ENCODE measurements at regions not wholly inside any gene's neighbourhood (a gene's known extent, or its start where the extent isn't known, plus 50 kb on each side); places are given as distances from the start of the nearest gene placed in this dataset.

DNA sequence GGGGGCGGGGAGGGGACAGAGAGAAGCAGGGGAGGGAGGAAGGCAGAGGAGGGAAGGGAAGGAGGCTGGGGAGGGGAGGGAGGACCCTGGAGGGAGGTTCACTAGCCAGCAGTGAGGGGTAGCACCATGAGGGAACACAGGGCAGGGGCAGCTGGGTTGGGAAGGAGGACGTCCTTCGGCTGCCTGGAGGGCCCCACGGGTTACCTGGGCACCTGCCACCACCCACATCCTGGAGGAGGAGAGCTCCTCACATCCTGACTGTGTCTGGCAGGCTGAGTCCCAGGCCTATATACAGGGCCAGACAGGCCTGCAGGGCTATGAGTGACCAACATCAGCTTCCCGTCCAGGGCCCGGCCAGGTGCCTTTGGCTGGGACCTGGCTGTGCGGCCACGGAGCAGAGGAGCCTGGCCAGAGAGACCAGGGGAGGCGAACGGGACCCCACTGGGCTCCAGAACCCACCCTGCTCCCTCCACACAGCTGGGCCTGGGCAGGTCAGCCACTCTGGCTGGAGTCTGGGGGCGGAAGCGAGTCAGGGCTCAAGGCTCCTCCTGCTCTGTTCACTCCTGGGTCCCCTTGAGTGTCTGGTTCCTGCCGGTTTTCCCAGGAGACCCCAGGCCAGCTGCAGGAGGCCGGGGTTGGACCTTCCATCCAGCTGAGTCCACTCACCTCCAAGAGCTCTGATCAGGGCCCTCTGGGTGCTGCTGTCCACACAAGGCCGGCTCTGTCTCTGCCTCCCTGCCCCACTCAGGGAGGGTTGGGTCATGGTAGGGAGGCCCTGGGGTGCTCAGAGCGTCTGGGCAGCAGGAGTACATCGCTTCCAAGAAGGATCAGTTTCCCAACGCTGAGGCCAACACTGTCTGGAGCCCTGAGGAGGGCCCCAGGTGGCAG, 677.7 kb downstream of the BRD1 start:
- Histone ChIP-seq H3K9me3 (ENCODE audit: insufficient read depth, low read depth, low read length) (peaks cover 6% of the 10 kb centered on the region; the same call in 1 of the 2 replicates), H3K27ac (ENCODE audit: low read length) (no peak overlapping the region), H3K9ac (ENCODE audit: low read depth, low read length) (no peak overlapping the region), H3K4me1 (ENCODE audit: insufficient read depth, low read length) (peaks cover 3% of the 10 kb centered on the region; the same call in 1 of the 2 replicates), H3K4me3 (ENCODE audit: low read length) (no peak overlapping the region), H3K36me3 (ENCODE audit: insufficient read depth, low read depth, low read length) (no peaks in the 10 kb centered on the region), H3K27me3 (ENCODE audit: insufficient read depth, low read length) (no peaks in the 10 kb centered on the region)

DNA sequence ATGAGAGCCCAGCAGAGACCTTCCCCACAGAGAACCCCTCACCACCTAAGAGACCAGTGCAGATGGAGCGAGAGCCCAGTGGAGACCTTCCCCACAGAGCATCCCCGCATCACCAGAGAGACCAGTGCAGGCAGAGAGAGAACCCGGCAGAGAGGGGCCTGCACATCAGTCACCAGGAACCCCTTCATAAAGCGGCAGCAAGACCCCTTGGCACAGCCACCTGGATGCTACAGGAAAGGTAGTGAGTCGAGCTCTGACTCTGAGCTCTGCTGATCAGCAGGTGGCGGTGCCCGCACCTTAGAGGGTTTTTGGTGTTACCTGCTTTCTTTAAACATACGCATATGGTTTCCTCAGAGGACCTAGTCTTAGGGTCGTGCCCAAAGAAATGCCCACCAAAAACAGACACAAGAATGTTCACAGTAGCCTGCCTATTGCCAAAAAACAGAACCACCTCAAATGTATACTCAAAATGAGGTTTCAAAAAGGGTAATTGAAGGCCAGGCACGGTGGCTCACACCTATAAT, 678.7 kb downstream of the BRD1 start:
- Histone ChIP-seq H3K4me3 (ENCODE audit: low read length) (no peak overlapping the region), H3K9ac (ENCODE audit: low read depth, low read length) (no peak overlapping the region), H3K27me3 (ENCODE audit: insufficient read depth, low read length) (no peaks in the 10 kb centered on the region), H3K27ac (ENCODE audit: low read length) (no peak overlapping the region), H3K36me3 (ENCODE audit: insufficient read depth, low read depth, low read length) (no peaks in the 10 kb centered on the region), H3K4me1 (ENCODE audit: insufficient read depth, low read length) (peaks cover 3% of the 10 kb centered on the region; the same call in 1 of the 2 replicates), H3K9me3 (ENCODE audit: insufficient read depth, low read depth, low read length) (peaks cover 6% of the 10 kb centered on the region; the same call in 1 of the 2 replicates)

DNA sequence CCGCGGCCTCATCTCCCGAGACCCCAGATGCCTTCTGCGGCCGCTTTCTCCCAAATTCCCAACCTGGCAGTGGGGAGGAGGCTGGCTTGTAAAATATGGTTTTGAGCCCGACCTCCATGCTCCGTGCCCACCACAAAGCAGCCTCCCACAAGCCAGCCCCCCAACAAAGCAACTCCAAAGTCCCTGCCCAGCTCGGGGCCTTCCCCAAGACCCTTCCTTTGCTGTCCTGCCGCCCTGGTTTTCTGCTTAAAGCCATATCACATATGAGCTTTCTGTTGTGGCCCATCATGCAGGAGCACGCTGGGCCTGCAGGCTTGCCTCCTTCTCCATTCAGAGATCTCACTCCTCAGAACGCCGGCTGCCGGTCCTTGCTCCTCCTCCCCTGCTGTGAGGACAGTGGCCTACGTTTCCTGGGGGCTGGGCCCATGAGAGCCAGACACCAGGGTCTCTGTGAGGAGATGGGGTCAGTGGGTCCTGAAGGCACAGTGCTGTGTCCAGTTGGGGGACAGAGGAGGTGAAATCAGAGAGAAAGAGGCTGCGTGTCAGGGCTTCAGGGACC, 680.0 kb downstream of the BRD1 start:
- peaks cover 6% of the 10 kb centered on the region; the same call in 1 of the 2 replicates for H3K9me3 ChIP-seq (ENCODE audit: insufficient read depth, low read depth, low read length)
- H3K9ac ChIP-seq (ENCODE audit: low read depth, low read length), result no peak overlapping the region
- H3K4me1 ChIP-seq (ENCODE audit: insufficient read depth, low read length), result peaks cover 3% of the 10 kb centered on the region; the same call in 1 of the 2 replicates
- no peak overlapping the region for H3K27ac ChIP-seq (ENCODE audit: low read length)
- H3K27me3 ChIP-seq (ENCODE audit: insufficient read depth, low read length), result no peaks in the 10 kb centered on the region
- H3K36me3 ChIP-seq (ENCODE audit: insufficient read depth, low read depth, low read length), result no peaks in the 10 kb centered on the region
- H3K4me3 ChIP-seq (ENCODE audit: low read length), result no peak overlapping the region

DNA sequence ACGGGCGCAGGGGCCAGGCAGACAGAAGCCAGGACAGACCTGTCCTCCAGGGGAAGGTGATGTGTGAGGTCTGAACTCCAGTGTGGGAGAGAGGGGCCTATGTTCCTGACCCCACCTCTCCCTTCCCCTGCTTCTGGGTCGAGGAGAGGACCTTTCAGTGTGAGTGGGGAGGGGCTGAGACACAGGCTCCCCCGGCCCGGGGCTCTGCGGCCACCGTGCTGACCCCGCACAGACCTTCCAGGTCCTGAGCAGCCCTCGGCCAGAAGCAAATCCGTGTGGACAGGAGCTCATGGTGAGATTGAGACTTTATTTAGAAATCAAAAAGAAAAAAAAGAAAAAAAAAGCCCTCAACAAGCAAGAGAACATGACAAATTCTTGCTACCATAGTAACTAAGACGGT, 680.5 kb downstream of the BRD1 start:
- Histone ChIP-seq H3K36me3 (ENCODE audit: insufficient read depth, low read depth, low read length) (no peaks in the 10 kb centered on the region), H3K27ac (ENCODE audit: low read length) (no peak overlapping the region), H3K9ac (ENCODE audit: low read depth, low read length) (no peak overlapping the region), H3K4me3 (ENCODE audit: low read length) (no peak overlapping the region), H3K4me1 (ENCODE audit: insufficient read depth, low read length) (peaks cover 3% of the 10 kb centered on the region; the same call in 1 of the 2 replicates), H3K27me3 (ENCODE audit: insufficient read depth, low read length) (no peaks in the 10 kb centered on the region), H3K9me3 (ENCODE audit: insufficient read depth, low read depth, low read length) (peaks cover 6% of the 10 kb centered on the region; the same call in 1 of the 2 replicates)

DNA sequence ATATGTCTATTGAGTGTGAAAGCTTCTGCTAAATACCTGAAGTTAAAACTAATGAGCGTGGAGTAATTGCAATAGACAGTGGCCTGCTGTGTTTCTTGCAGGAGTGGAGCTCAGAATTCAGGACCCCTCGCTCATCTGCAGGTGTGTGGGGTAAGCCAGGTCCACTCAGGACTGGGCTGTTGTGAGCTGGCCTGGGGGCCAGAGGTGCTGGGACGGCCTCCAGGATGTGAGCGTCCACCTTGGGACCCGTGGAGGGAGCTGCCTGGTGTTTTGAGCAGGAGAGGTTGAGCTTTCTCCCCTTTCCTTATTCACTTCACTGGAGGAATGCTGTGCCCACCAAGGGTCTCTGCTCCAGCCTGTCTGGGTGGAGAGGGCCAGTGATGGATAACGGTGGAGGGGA, 681.2 kb downstream of the BRD1 start:
- no peak overlapping the region for H3K9ac ChIP-seq (ENCODE audit: low read depth, low read length)
- no peak overlapping the region for H3K4me3 ChIP-seq (ENCODE audit: low read length)
- no peaks in the 10 kb centered on the region for H3K36me3 ChIP-seq (ENCODE audit: insufficient read depth, low read depth, low read length)
- no peak overlapping the region for H3K27ac ChIP-seq (ENCODE audit: low read length)
- H3K9me3 ChIP-seq (ENCODE audit: insufficient read depth, low read depth, low read length), result peaks cover 6% of the 10 kb centered on the region; the same call in 1 of the 2 replicates
- no peaks in the 10 kb centered on the region for H3K4me1 ChIP-seq (ENCODE audit: insufficient read depth, low read length)
- no peaks in the 10 kb centered on the region for H3K27me3 ChIP-seq (ENCODE audit: insufficient read depth, low read length)

DNA sequence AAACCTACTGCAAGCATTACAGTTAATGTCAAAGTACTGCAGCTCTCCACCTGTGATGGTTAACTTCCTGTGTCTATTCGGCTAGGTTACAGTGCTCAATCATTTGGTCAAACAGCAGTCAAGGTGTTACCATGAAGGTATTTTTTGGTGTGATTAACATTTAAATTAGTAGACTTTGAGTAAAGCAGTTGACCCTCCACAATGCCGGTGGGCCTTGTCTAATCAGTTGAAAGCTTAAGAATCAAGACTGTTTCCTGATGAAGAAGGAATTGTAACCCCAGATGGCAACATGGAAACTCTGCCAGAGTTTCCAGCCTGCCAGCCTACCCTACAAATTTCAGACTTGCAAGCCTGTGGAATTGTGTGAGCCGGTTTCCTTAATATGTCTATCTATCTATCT, 683.9 kb downstream of the BRD1 start:
- no peak overlapping the region for H3K9ac ChIP-seq (ENCODE audit: low read depth, low read length)
- H3K9me3 ChIP-seq (ENCODE audit: insufficient read depth, low read depth, low read length), result peaks cover 6% of the 10 kb centered on the region; the same call in 1 of the 2 replicates
- H3K27ac ChIP-seq (ENCODE audit: low read length), result no peak overlapping the region
- H3K4me3 ChIP-seq (ENCODE audit: low read length), result no peak overlapping the region
- no peaks in the 10 kb centered on the region for H3K4me1 ChIP-seq (ENCODE audit: insufficient read depth, low read length)
- no peaks in the 10 kb centered on the region for H3K27me3 ChIP-seq (ENCODE audit: insufficient read depth, low read length)
- no peaks in the 10 kb centered on the region for H3K36me3 ChIP-seq (ENCODE audit: insufficient read depth, low read depth, low read length)

DNA sequence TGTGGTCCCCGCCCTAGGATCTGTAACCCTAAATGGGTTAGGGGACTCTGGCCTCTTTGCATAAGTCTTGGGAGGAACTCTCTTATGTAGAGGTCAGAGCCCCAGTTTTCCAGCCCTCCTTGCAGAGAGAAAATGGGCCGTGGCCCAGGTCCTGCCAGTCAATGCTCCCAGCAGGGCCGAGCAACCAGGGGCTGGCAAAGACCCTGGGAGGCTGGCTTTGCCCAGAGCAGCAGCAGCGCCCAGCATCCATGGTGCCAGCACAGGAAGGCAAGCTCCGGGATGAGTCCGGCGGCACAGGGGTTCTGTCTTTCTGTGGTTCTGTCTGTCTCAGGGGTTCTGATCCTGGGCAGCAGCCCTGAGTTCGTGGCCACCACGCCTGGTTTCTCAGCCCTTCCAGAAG, 684.8 kb downstream of the BRD1 start:
- no peak overlapping the region for H3K4me3 ChIP-seq (ENCODE audit: low read length)
- no peaks in the 10 kb centered on the region for H3K36me3 ChIP-seq (ENCODE audit: insufficient read depth, low read depth, low read length)
- H3K27ac ChIP-seq (ENCODE audit: low read length), result no peak overlapping the region
- H3K27me3 ChIP-seq (ENCODE audit: insufficient read depth, low read length), result no peaks in the 10 kb centered on the region
- no peak overlapping the region for H3K9ac ChIP-seq (ENCODE audit: low read depth, low read length)
- no peaks in the 10 kb centered on the region for H3K4me1 ChIP-seq (ENCODE audit: insufficient read depth, low read length)
- peaks cover 6% of the 10 kb centered on the region; the same call in 1 of the 2 replicates for H3K9me3 ChIP-seq (ENCODE audit: insufficient read depth, low read depth, low read length)

DNA sequence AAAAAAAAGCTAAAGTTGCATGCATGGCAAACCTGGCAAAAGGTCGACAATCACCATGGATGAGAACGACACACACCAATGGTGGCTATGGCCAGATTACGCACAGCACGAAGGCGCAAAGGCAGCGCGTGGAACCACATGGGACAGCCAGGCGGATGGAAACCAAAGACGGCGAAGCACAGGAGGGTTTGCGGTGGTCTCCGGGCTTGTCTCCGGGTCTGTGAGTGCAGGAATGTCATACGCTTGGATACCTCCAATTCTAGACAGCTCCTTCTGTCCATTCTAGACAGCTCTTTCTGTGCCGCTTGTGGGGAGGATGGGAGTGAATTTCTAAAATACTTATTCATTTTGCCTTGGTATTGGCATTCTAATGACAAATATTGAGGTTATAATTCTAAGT, 685.4 kb downstream of the BRD1 start:
- Histone ChIP-seq H3K9me3 (ENCODE audit: insufficient read depth, low read depth, low read length) (peaks cover 6% of the 10 kb centered on the region; the same call in 1 of the 2 replicates), H3K4me3 (ENCODE audit: low read length) (no peak overlapping the region), H3K4me1 (ENCODE audit: insufficient read depth, low read length) (no peaks in the 10 kb centered on the region), H3K9ac (ENCODE audit: low read depth, low read length) (no peak overlapping the region), H3K36me3 (ENCODE audit: insufficient read depth, low read depth, low read length) (no peaks in the 10 kb centered on the region), H3K27ac (ENCODE audit: low read length) (no peak overlapping the region), H3K27me3 (ENCODE audit: insufficient read depth, low read length) (no peaks in the 10 kb centered on the region)

DNA sequence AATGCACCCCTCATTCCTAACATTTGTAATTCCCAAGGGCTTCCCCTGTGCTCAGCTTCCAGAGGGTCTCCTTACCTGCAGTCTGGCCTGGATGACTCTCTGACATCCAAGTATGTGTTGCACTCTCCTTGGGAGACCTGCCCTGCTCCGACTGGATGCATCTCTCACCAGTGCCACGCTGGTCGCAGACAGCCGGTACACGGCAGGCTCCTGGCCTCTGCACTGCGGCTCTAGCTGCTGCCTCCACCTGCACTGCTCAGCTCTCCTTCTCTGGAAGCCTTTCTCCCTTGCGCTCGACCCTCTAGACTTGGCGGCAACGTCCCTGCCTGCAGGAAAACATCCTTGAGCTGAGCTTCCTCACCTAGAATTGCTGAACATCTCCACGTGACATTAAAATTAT, 685.9 kb downstream of the BRD1 start:
- Histone ChIP-seq H3K4me3 (ENCODE audit: low read length) (no peak overlapping the region), H3K27ac (ENCODE audit: low read length) (no peak overlapping the region), H3K27me3 (ENCODE audit: insufficient read depth, low read length) (no peaks in the 10 kb centered on the region), H3K4me1 (ENCODE audit: insufficient read depth, low read length) (no peaks in the 10 kb centered on the region), H3K9me3 (ENCODE audit: insufficient read depth, low read depth, low read length) (peaks cover 6% of the 10 kb centered on the region; the same call in 1 of the 2 replicates), H3K9ac (ENCODE audit: low read depth, low read length) (no peak overlapping the region), H3K36me3 (ENCODE audit: insufficient read depth, low read depth, low read length) (no peaks in the 10 kb centered on the region)

DNA sequence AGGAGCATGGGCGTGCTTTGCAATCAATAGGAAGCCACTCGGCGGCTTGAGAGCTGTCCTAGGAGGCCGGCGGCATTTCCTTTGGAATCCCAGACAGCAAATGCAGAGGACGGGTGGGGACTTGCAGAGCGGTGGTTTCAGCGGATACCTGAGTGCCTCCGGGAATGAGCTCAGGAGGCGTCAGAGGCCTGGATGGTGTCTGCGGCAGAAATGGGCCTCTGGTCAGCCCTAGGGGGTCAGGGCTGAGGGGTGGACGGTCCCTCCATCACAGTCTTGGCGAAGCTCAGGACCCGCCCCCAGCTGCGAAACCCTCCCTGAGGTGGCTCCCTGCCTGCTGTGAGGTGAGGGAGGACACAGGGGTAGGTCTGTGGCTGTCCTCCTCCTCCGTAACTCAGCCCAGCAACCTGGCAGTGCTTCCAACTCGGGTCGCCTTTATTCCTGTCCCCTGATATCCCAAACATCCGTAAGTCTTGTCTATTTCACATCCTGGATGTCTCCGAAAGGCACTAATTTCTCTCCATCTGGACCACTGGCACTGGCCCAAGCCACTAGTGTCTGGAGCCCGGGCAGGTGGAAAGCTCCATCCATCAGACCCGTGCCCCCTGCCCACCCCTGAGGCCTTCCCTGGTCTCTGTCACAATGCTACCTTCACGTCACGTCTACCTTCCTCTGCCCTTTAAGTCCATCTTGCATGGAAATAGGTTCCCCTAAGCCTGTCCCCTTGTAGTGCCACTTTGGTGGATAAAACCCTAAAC, 686.6 kb downstream of the BRD1 start:
- no peak overlapping the region for H3K27ac ChIP-seq (ENCODE audit: low read length)
- H3K9ac ChIP-seq (ENCODE audit: low read depth, low read length), result no peak overlapping the region
- no peaks in the 10 kb centered on the region for H3K27me3 ChIP-seq (ENCODE audit: insufficient read depth, low read length)
- no peak overlapping the region for H3K4me3 ChIP-seq (ENCODE audit: low read length)
- H3K9me3 ChIP-seq (ENCODE audit: insufficient read depth, low read depth, low read length), result peaks cover 6% of the 10 kb centered on the region; the same call in 1 of the 2 replicates
- H3K4me1 ChIP-seq (ENCODE audit: insufficient read depth, low read length), result no peaks in the 10 kb centered on the region
- H3K36me3 ChIP-seq (ENCODE audit: insufficient read depth, low read depth, low read length), result no peaks in the 10 kb centered on the region

DNA sequence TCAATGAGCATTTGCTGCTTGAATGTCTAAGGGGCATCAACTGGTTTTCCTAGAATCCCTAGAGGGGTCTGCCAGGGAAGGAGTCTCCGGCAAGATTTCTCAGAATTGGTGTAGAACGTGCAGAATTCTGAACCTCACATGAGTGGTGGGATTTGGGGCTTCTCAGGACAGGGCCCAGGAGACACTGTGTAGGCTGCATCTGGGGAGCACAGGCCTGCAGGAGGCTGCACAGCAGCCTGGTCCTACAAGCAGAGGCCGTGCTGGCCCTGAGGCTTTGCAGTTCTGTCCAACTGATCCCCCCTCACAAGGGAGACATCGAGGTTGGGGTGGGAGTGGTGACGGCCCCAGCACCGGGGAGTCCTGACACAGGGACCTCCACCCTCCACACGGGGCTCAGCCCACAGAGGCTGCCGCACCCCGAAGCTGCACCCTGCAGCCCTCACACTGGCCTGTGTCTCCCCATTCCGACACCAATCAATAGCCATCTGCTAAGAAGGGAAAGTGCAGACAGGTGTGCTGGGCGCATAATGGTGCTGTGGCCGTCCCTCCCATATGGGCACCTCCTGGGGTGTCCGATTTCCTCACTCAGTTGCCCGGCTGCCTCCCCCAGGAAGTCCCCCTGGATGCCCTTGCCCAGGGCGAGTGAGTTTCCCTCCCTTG, 688.1 kb downstream of the BRD1 start:
- H3K27me3 ChIP-seq (ENCODE audit: insufficient read depth, low read length), result no peaks in the 10 kb centered on the region
- no peaks in the 10 kb centered on the region for H3K4me1 ChIP-seq (ENCODE audit: insufficient read depth, low read length)
- no peaks in the 10 kb centered on the region for H3K36me3 ChIP-seq (ENCODE audit: insufficient read depth, low read depth, low read length)
- H3K9me3 ChIP-seq (ENCODE audit: insufficient read depth, low read depth, low read length), result no peaks in the 10 kb centered on the region
- no peak overlapping the region for H3K9ac ChIP-seq (ENCODE audit: low read depth, low read length)
- no peak overlapping the region for H3K27ac ChIP-seq (ENCODE audit: low read length)
- no peak overlapping the region for H3K4me3 ChIP-seq (ENCODE audit: low read length)

All from iPS-20b (cell line).